Thoracic aorta (tissue), 2 donors: ENCODE measurements at regions not wholly inside any gene's neighbourhood (a gene's known extent, or its start where the extent isn't known, plus 50 kb on each side); places are given as distances from the start of the nearest gene placed in this dataset.

Experiments used
- ATAC-seq: fragments of 150-250 bp; one replicate; pipeline ENCODE4 v1.8.0; 2017; ENCODE audit warnings: low read depth; ENCODE audit not compliant: insufficient number of reproducible peaks, low FRiP score
- DNase-seq: peaks from one replicate; pipeline ENCODE4 v3.0.0-alpha.2; 2020; ENCODE audit warnings: low spot score
- H3K27ac ChIP-seq, 2 donors: fragments of 200-600 bp; sonication (generic); 1 replicate in 1 of 2; 2 replicates in 1 of 2; pipeline ENCODE4 v1.5.1; 2016; ENCODE audit warnings: mild to moderate bottlenecking in 2 of 2, moderate library complexity in 2 of 2
- H3K27me3 ChIP-seq: fragments of 200-600 bp; sonication (generic); replicated peaks from 2 replicates; pipeline ENCODE4 v1.6.0; 2016; ENCODE audit warnings: mild to moderate bottlenecking; ENCODE audit not compliant: insufficient read depth
- H3K36me3 ChIP-seq: fragments of 200-600 bp; sonication (generic); one replicate; pipeline ENCODE4 v1.5.1; 2016
- H3K4me1 ChIP-seq, 2 donors: fragments of 200-600 bp; sonication (generic); 1 replicate in 1 of 2; 2 replicates in 1 of 2; pipeline versions ENCODE4 v1.5.1 to v1.6.0; 2016; ENCODE audit warnings: low read depth in 2 of 2, mild to moderate bottlenecking in 1 of 2; ENCODE audit not compliant: control insufficient read depth in 1 of 2
- H3K4me3 ChIP-seq: fragments of 200-600 bp; sonication (generic); 2 replicates; pipeline ENCODE4 v1.5.1; 2016; ENCODE audit warnings: mild to moderate bottlenecking
- H3K9me3 ChIP-seq: fragments of 200-600 bp; sonication (generic); 2 replicates; pipeline ENCODE4 v1.5.1; 2016
- TF ChIP-seq, protein P1 (sequence below): fragments of 200-600 bp; sonication (generic); IDR thresholded peaks from one replicate; pipeline ENCODE4 v1.5.1; 2019; ENCODE audit warnings: antibody characterized with exemption

- Histone ChIP-seq H3K4me3 (no peak overlapping the region), H3K27me3 (no peaks in the 10 kb centered on the region), H3K36me3 (no peaks in the 10 kb centered on the region), H3K4me1 (peaks cover 7 to 12% of the 10 kb centered on the region in 2 donors), H3K9me3 (no peaks in the 10 kb centered on the region), H3K27ac (no peak overlapping the region)
- DNase-seq (no peak), ATAC-seq (no peak)
- TF ChIP-seq, protein P1, sequence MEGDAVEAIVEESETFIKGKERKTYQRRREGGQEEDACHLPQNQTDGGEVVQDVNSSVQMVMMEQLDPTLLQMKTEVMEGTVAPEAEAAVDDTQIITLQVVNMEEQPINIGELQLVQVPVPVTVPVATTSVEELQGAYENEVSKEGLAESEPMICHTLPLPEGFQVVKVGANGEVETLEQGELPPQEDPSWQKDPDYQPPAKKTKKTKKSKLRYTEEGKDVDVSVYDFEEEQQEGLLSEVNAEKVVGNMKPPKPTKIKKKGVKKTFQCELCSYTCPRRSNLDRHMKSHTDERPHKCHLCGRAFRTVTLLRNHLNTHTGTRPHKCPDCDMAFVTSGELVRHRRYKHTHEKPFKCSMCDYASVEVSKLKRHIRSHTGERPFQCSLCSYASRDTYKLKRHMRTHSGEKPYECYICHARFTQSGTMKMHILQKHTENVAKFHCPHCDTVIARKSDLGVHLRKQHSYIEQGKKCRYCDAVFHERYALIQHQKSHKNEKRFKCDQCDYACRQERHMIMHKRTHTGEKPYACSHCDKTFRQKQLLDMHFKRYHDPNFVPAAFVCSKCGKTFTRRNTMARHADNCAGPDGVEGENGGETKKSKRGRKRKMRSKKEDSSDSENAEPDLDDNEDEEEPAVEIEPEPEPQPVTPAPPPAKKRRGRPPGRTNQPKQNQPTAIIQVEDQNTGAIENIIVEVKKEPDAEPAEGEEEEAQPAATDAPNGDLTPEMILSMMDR = no peak
Measured at GRCh38 chr15:98071786-98072185, 111.3 kb downstream of the ARRDC4 start.

- H3K27ac ChIP-seq = no peak overlapping the region
- no peaks in the 10 kb centered on the region for H3K36me3 ChIP-seq
- no peaks in the 10 kb centered on the region for H3K27me3 ChIP-seq
- TF ChIP-seq, protein P1 = no peak
- no peaks in the 10 kb centered on the region for H3K9me3 ChIP-seq
- no peak for ATAC-seq
- DNase-seq = no peak
- H3K4me1 ChIP-seq = peaks cover 10 to 14% of the 10 kb centered on the region in 2 donors
- no peak overlapping the region for H3K4me3 ChIP-seq
Measured at GRCh38 chr15:98075441-98075840, 114.9 kb downstream of the ARRDC4 start.

GRCh38 chr15:98076021-98076816 is 115.7 kb downstream of the ARRDC4 start:
- Histone ChIP-seq H3K4me1 (peaks cover 10 to 14% of the 10 kb centered on the region in 2 donors), H3K9me3 (no peaks in the 10 kb centered on the region), H3K36me3 (no peaks in the 10 kb centered on the region), H3K27me3 (no peaks in the 10 kb centered on the region), H3K4me3 (no peak overlapping the region), H3K27ac (peak overlapping the region; percentile 29 to 50)
- no peak for DNase-seq
- TF ChIP-seq, protein P1 = no peak
- no peak for ATAC-seq

- H3K9me3 ChIP-seq = no peaks in the 10 kb centered on the region
- no peak overlapping the region for H3K4me3 ChIP-seq
- DNase-seq = no peak
- TF ChIP-seq, protein P1 = no peak
- no peaks in the 10 kb centered on the region for H3K36me3 ChIP-seq
- H3K4me1 ChIP-seq = peaks cover 10 to 14% of the 10 kb centered on the region in 2 donors
- no peak for ATAC-seq
- H3K27me3 ChIP-seq = no peaks in the 10 kb centered on the region
- peak overlapping the region in 1 of 2 donors; percentile 29 for H3K27ac ChIP-seq
Measured at GRCh38 chr15:98077186-98077585, 116.7 kb downstream of the ARRDC4 start.

DNA sequence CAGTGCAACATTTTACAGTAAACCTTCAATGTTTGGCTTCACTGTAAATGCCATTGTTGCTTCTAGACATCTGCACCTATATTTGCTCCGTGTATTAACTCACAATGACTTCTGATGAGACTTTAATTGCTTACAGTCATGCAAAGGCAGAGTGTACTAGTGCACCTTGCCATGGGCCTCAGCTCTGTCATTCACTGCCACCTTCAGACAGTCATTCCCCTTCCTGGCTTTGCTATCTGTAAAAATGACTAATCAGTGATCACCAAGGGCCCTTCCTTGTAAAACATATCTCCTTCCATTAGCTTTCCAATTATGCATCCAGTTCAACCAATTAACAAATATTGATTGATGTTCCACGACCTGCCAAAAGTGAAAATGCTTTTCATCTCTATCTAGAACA is 120.3 kb downstream of the ARRDC4 start:
- H3K27me3 ChIP-seq = no peaks in the 10 kb centered on the region
- no peaks in the 10 kb centered on the region for H3K9me3 ChIP-seq
- TF ChIP-seq, protein P1 = no peak
- peaks cover 10 to 14% of the 10 kb centered on the region in 2 donors for H3K4me1 ChIP-seq
- ATAC-seq (no peak), DNase-seq (no peak)
- no peak overlapping the region for H3K4me3 ChIP-seq
- no peaks in the 10 kb centered on the region for H3K36me3 ChIP-seq
- no peak overlapping the region for H3K27ac ChIP-seq
